Trophoblast cell (in vitro differentiated cells and primary cell): ENCODE measurements at regions not wholly inside any gene's neighbourhood (a gene's known extent, or its start where the extent isn't known, plus 50 kb on each side); places are given as distances from the start of the nearest gene placed in this dataset.
"Not testable (repeated sequence)": the region's sequence is repeated elsewhere in the genome, so short reads cannot be mapped to it uniquely, and the experiment has no call there.

ENCODE experiments used
- DNase-seq, 2 donors: peaks; one replicate each; pipeline ENCODE4 v3.0.0-alpha.2; 2016
- H2AFZ ChIP-seq: 2 replicates; pipeline ENCODE4 v1.6.1; 2013; ENCODE audit warnings: low read length, moderate library complexity, mild to moderate bottlenecking; ENCODE audit not compliant: insufficient read depth, poor library complexity
- H2AK5ac ChIP-seq: 2 replicates; pipeline ENCODE4 v1.6.1; 2013; ENCODE audit warnings: mild to moderate bottlenecking, low read length
- H2BK120ac ChIP-seq: 2 replicates; pipeline ENCODE4 v1.6.1; 2013; ENCODE audit warnings: low read length, mild to moderate bottlenecking, moderate library complexity; ENCODE audit not compliant: insufficient read depth, poor library complexity
- H2BK12ac ChIP-seq: 2 replicates; pipeline ENCODE4 v1.6.1; 2013; ENCODE audit warnings: mild to moderate bottlenecking, low read length, moderate library complexity
- H2BK5ac ChIP-seq: 2 replicates; pipeline ENCODE4 v1.6.1; 2013; ENCODE audit warnings: low read length, low read depth, moderate library complexity, mild to moderate bottlenecking; ENCODE audit not compliant: poor library complexity
- H3K14ac ChIP-seq: 2 replicates; pipeline ENCODE4 v1.6.1; 2013; ENCODE audit warnings: mild to moderate bottlenecking, low read length
- H3K18ac ChIP-seq: 2 replicates; pipeline ENCODE4 v1.6.1; 2013; ENCODE audit warnings: mild to moderate bottlenecking, low read length
- H3K23ac ChIP-seq: 2 replicates; pipeline ENCODE4 v1.6.1; 2013; ENCODE audit warnings: low read length
- H3K27ac ChIP-seq: 2 replicates; pipeline ENCODE4 v1.5.1; 2013; ENCODE audit warnings: low read depth, mild to moderate bottlenecking, inconsistent platforms, low read length, moderate library complexity
- H3K27me3 ChIP-seq: 2 replicates; pipeline ENCODE4 v1.6.1; 2013; ENCODE audit warnings: inconsistent platforms, mild to moderate bottlenecking, low read length, moderate library complexity; ENCODE audit not compliant: insufficient read depth
- H3K36me3 ChIP-seq, 2 experiments: 1 replicate in 1 of 2; 2 replicates in 1 of 2; pipeline ENCODE4 v1.6.1; 2013; ENCODE audit warnings: low read length in 2 of 2, mild to moderate bottlenecking in 2 of 2, moderate library complexity in 1 of 2; ENCODE audit not compliant: insufficient read depth in 2 of 2, control insufficient read depth in 1 of 2
- H3K4ac ChIP-seq: 2 replicates; pipeline ENCODE4 v1.6.1; 2013; ENCODE audit warnings: low read depth, mild to moderate bottlenecking, low read length, moderate library complexity
- H3K4me1 ChIP-seq, 2 experiments: 1 replicate in 1 of 2; 2 replicates in 1 of 2; pipeline ENCODE4 v1.6.1; 2013; ENCODE audit warnings: low read length in 2 of 2, mild to moderate bottlenecking in 2 of 2, moderate library complexity in 1 of 2; ENCODE audit not compliant: insufficient read depth in 2 of 2, control insufficient read depth in 1 of 2
- H3K4me2 ChIP-seq: 2 replicates; pipeline ENCODE4 v1.6.1; 2013; ENCODE audit warnings: inconsistent platforms, mild to moderate bottlenecking, low read length, moderate library complexity
- H3K4me3 ChIP-seq: 2 replicates; pipeline ENCODE4 v1.5.1; 2013; ENCODE audit warnings: mild to moderate bottlenecking, low read depth, low read length, inconsistent platforms
- H3K79me1 ChIP-seq: one replicate; pipeline ENCODE4 v1.6.1; 2013; ENCODE audit warnings: low read length
- H3K79me2 ChIP-seq: 2 replicates; pipeline ENCODE4 v1.6.1; 2013; ENCODE audit warnings: low read length, mild to moderate bottlenecking; ENCODE audit not compliant: control insufficient read depth, insufficient read depth, poor library complexity
- H3K9ac ChIP-seq: 2 replicates; pipeline ENCODE4 v1.6.1; 2013; ENCODE audit warnings: mild to moderate bottlenecking, low read length
- H3K9me3 ChIP-seq: 2 replicates; pipeline ENCODE4 v1.6.1; 2013; ENCODE audit warnings: low read depth, mild to moderate bottlenecking, control low read depth, inconsistent platforms, low read length; ENCODE audit not compliant: insufficient read depth
- H4K12ac ChIP-seq: 2 replicates; pipeline ENCODE4 v1.6.1; 2013; ENCODE audit warnings: low read depth, mild to moderate bottlenecking, low read length, moderate library complexity
- H4K8ac ChIP-seq: 2 replicates; pipeline ENCODE4 v1.6.1; 2013; ENCODE audit warnings: low read depth, mild to moderate bottlenecking, low read length, moderate library complexity
- H4K91ac ChIP-seq: one replicate; pipeline ENCODE4 v1.6.1; 2013; ENCODE audit warnings: low read depth, mild to moderate bottlenecking, low read length, moderate library complexity
- WGBS: extraction: QIAGEN DNeasy Blood & Tissue Kit; methylation state at CpG from one replicate; pipeline ENCODE4 v1.1.7; 2013; ENCODE audit warnings: missing lambda C conversion rate; ENCODE audit not compliant: insufficient read length, insufficient coverage; ENCODE audit errors: extremely low coverage; 5-methylcytosine and 5-hydroxymethylcytosine counted together

DNA sequence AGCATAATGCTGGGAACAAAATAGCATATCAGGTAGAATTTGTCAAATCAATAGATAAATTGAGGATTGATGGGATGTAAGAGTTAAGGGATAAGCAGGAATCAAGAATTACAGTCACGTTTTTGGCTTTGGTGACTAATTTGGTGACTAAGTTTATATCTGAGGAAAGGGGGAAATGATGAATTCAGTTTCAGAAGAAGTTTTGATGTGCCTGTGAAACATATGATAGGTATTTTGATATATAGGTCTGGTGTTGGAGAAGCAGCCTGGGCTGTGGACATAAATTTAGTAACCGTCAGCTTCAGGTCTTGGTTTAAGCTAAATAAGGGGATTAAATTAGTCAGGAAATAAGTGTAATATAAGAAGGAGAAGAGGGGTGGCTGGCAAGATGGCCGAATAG lies 79.0 kb upstream of the EDA2R start:
- H2BK120ac ChIP-seq = no peak overlapping the region
- no peak for DNase-seq
- no CpG with 5 or more reads among the region's 3 CpGs for WGBS
- H3K4ac ChIP-seq = no peak overlapping the region
- H2AFZ ChIP-seq = no peak overlapping the region
- H3K4me2 ChIP-seq = no peak overlapping the region
- H3K27me3 ChIP-seq = no peaks in the 10 kb centered on the region
- no peak overlapping the region for H3K27ac ChIP-seq
- H3K79me2 ChIP-seq = no peaks in the 10 kb centered on the region
- H4K91ac ChIP-seq = no peak overlapping the region
- no peak overlapping the region for H4K12ac ChIP-seq
- no peak overlapping the region for H3K14ac ChIP-seq
- no peaks in the 10 kb centered on the region for H3K4me1 ChIP-seq
- no peaks in the 10 kb centered on the region for H3K9me3 ChIP-seq
- no peak overlapping the region for H2BK12ac ChIP-seq
- no peak overlapping the region for H3K4me3 ChIP-seq
- H3K36me3 ChIP-seq = no peaks in the 10 kb centered on the region
- no peak overlapping the region for H3K9ac ChIP-seq
- H2AK5ac ChIP-seq = no peak overlapping the region
- no peak overlapping the region for H3K18ac ChIP-seq
- no peak overlapping the region for H2BK5ac ChIP-seq
- no peak overlapping the region for H3K23ac ChIP-seq
- no peak overlapping the region for H4K8ac ChIP-seq
- H3K79me1 ChIP-seq = no peaks in the 10 kb centered on the region

DNA sequence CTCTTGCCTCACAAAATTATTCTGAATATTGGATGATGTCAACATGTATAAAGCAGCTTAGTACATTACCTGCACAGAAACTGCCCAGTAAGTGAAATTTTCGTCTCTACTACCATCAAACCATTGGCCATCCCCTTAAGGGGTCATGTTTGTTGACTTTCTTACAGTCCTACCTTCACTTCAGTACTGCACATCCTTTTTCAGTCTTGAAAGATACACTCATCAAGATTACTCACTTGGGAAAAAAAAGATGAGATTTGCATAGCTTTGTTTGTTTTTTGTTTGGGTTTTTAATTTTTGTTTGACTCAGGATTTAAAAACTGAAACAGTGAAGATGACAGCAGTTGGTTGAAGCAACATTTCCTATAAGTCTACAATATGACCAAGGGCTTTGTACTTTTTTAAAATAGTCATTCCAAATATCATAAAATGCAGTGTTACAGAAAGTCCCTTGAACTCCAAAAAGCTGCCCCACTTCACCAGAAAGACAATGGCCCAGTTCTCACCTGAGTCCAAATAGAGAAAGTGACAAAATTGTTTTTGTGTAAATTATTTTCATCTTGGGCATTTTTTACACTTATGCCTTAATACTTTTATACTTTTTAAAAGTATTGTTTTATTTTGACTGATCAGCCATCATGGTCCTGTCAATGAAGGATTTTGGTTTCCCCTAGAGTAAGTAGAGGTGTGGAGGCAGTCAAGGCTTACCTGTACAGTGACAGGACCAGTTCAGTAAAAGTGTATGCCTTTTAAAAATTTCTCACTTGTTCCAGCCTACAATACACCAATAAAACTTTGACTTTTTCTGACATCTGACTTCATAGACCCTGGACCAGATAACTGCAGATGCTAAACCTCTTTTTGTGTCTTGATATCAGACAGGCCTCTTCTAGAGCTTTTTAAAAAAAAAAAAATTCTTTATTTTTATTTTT lies 59.7 kb upstream of the EDA2R start:
- H4K12ac ChIP-seq = no peak overlapping the region
- no peak overlapping the region for H4K8ac ChIP-seq
- H3K27ac ChIP-seq = no peak overlapping the region
- no peak for DNase-seq
- no peak overlapping the region for H3K9ac ChIP-seq
- no peak overlapping the region for H4K91ac ChIP-seq
- no peak overlapping the region for H2AFZ ChIP-seq
- H3K9me3 ChIP-seq = no peaks in the 10 kb centered on the region
- H3K4me2 ChIP-seq = no peak overlapping the region
- H3K4ac ChIP-seq = no peak overlapping the region
- no peaks in the 10 kb centered on the region for H3K4me1 ChIP-seq
- H3K23ac ChIP-seq = no peak overlapping the region
- no peaks in the 10 kb centered on the region for H3K36me3 ChIP-seq
- H3K14ac ChIP-seq = no peak overlapping the region
- WGBS = no CpG with 5 or more reads among the region's 1 CpG
- H2BK120ac ChIP-seq = no peak overlapping the region
- H2BK5ac ChIP-seq = no peak overlapping the region
- no peak overlapping the region for H2AK5ac ChIP-seq
- H3K27me3 ChIP-seq = no peaks in the 10 kb centered on the region
- H3K79me2 ChIP-seq = no peaks in the 10 kb centered on the region
- H3K18ac ChIP-seq = no peak overlapping the region
- no peak overlapping the region for H3K4me3 ChIP-seq
- no peak overlapping the region for H2BK12ac ChIP-seq
- H3K79me1 ChIP-seq = no peaks in the 10 kb centered on the region

DNA sequence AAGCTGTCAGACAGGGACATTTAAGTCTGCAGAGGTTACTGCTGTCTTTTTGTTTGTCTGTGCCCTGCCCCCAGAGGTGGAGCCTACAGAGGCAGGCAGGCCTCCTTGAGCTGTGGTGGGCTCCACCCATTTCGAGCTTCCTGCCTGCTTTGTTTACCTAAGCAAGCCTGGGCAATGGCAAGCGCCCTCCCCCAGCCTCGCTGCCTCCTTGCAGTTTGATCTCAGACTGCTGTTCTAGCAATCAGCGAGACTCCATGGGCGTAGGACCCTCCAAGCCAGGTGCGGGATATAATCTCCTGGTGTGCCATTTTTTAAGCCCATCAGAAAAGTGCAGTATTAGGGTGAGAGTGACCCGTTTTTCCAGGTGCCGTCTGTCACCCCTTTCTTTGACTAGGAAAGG lies 53.6 kb upstream of the EDA2R start:
- H3K18ac ChIP-seq, H2BK5ac ChIP-seq, H3K27me3 ChIP-seq, H3K36me3 ChIP-seq, H4K91ac ChIP-seq, H3K9ac ChIP-seq, H2AFZ ChIP-seq, H3K23ac ChIP-seq, H3K4ac ChIP-seq, H3K79me1 ChIP-seq, H3K9me3 ChIP-seq, H4K12ac ChIP-seq, H3K4me2 ChIP-seq, H2AK5ac ChIP-seq, H3K79me2 ChIP-seq, H3K27ac ChIP-seq, H3K14ac ChIP-seq, H2BK120ac ChIP-seq, H4K8ac ChIP-seq, H3K4me3 ChIP-seq, DNase-seq, H3K4me1 ChIP-seq, H2BK12ac ChIP-seq: not testable (repeated sequence)
- no CpG with 5 or more reads among the region's 8 CpGs for WGBS
